ENCODE measurements at regions not wholly inside any gene's neighbourhood (a gene's known extent, or its start where the extent isn't known, plus 50 kb on each side); places are given as distances from the start of the nearest gene placed in this dataset.

GRCh38 chr9:89254773-89255125 is 56.2 kb upstream of the CKS2 start:
- TF ChIP-seq CTCF (conservative IDR thresholded peaks at IDR 0.05 in 1 of 2, IDR thresholded peaks at IDR 0.05 in 1 of 2; ENCODE audit: extremely low read depth in 1 of 2, insufficient read depth in 1 of 2, low read depth in 1 of 2, low read length in 2 of 2) (no peak), EZH2 (IDR thresholded peaks at IDR 0.05; ENCODE audit: borderline replicate concordance, low read length) (no peak)

Data from mammary epithelial cell (primary cell).